Natural killer cell (primary cell): ENCODE measurements at regions not wholly inside any gene's neighbourhood (a gene's known extent, or its start where the extent isn't known, plus 50 kb on each side); places are given as distances from the start of the nearest gene placed in this dataset.

Experiments used
- ATAC-seq, 3 donors: fragments of 150-1000 bp in 2 of 3; fragments of 200-7000 bp in 1 of 3; cut with Tn5 transposase; 1 replicate in 1 of 3; 2 replicates in 2 of 3; pipeline ENCODE4 v1.10.0; 2021; ENCODE audit warnings: mild to moderate bottlenecking in 2 of 3, moderate library complexity in 2 of 3
- DNase-seq, 2 donors: peaks; one replicate each; pipeline versions ENCODE4 v3.0.0 to v3.0.0-alpha.2; 2013 to 2021; ENCODE audit warnings: mixed read lengths in 1 of 2
- H3K27ac ChIP-seq: one replicate; pipeline ENCODE4 v1.5.1; 2013; ENCODE audit warnings: mild to moderate bottlenecking, low read length
- H3K27me3 ChIP-seq: one replicate; pipeline ENCODE4 v1.6.1; 2013; ENCODE audit warnings: low read length; ENCODE audit not compliant: control insufficient read depth, insufficient read depth
- H3K36me3 ChIP-seq: one replicate; pipeline ENCODE4 v1.6.1; 2013; ENCODE audit warnings: low read length; ENCODE audit not compliant: control insufficient read depth, insufficient read depth
- H3K4me1 ChIP-seq: one replicate; pipeline ENCODE4 v1.6.1; 2013; ENCODE audit warnings: low read length; ENCODE audit not compliant: control insufficient read depth, insufficient read depth
- H3K4me3 ChIP-seq: one replicate; pipeline ENCODE4 v1.5.1; 2013; ENCODE audit warnings: low read length
- H3K9me3 ChIP-seq: one replicate; pipeline ENCODE4 v1.6.1; 2013; ENCODE audit warnings: low read length; ENCODE audit not compliant: control insufficient read depth, insufficient read depth
- H3K27ac Mint-ChIP-seq, 2 donors: one replicate each; pipeline ENCODE4 v1.8.0; 2022; ENCODE audit warnings: mild to moderate bottlenecking in 2 of 2, mixed read lengths in 2 of 2, moderate library complexity in 1 of 2
- H3K27me3 Mint-ChIP-seq, 2 donors: one replicate each; pipeline ENCODE4 v1.8.0; 2022; ENCODE audit warnings: low read depth in 2 of 2, mixed read lengths in 2 of 2
- H3K36me3 Mint-ChIP-seq: one replicate; pipeline ENCODE4 v1.8.0; 2022; ENCODE audit warnings: mixed read lengths
- H3K4me1 Mint-ChIP-seq, 2 donors: one replicate each; pipeline ENCODE4 v1.8.0; 2022; ENCODE audit warnings: mixed read lengths in 2 of 2
- H3K4me3 Mint-ChIP-seq: one replicate; pipeline ENCODE4 v1.8.0; 2022; ENCODE audit warnings: mild to moderate bottlenecking, moderate library complexity, mixed read lengths
- H3K9me3 Mint-ChIP-seq, 2 donors: one replicate each; pipeline ENCODE4 v1.8.0; 2022; ENCODE audit warnings: mixed read lengths in 2 of 2
- CTCF ChIP-seq: fragments of 200-600 bp; IDR thresholded peaks from one replicate; pipeline ENCODE4 v1.8.0; 2022; ENCODE audit warnings: antibody characterized with exemption
- WGBS: methylation state at CpG from one replicate; pipeline ENCODE4 v1.1.7; 2013; ENCODE audit warnings: missing lambda C conversion rate; ENCODE audit not compliant: insufficient coverage; 5-methylcytosine and 5-hydroxymethylcytosine counted together
- intact Hi-C: fragments of 100-400 bp; cut with micrococcal nuclease; formaldehyde crosslinking; loops from one replicate; pipeline ENCODE4 v1.14.2; 2022

GRCh38 chr10:90640756-90641155, 217.1 kb downstream of the HTR7 start:
- H3K4me3 Mint-ChIP-seq = no peak overlapping the region
- no peaks in the 10 kb centered on the region for H3K27me3 ChIP-seq
- no peaks in the 10 kb centered on the region for H3K36me3 Mint-ChIP-seq
- ATAC-seq (no peak), DNase-seq (no peak)
- intact Hi-C loops = no loop called here
- no peak overlapping the region for H3K27ac ChIP-seq
- H3K27me3 Mint-ChIP-seq = no peaks in the 10 kb centered on the region
- no peaks in the 10 kb centered on the region for H3K36me3 ChIP-seq
- H3K4me1 Mint-ChIP-seq = no peaks in the 10 kb centered on the region
- 100% methylated on average over 1 of the region's 2 CpGs for WGBS
- H3K9me3 Mint-ChIP-seq = peaks cover 3 to 6% of the 10 kb centered on the region in 2 donors
- H3K9me3 ChIP-seq = no peaks in the 10 kb centered on the region
- no peak overlapping the region for H3K4me3 ChIP-seq
- TF ChIP-seq CTCF = no peak
- H3K27ac Mint-ChIP-seq = no peak overlapping the region
- no peaks in the 10 kb centered on the region for H3K4me1 ChIP-seq

- H3K4me1 Mint-ChIP-seq = no peaks in the 10 kb centered on the region
- ATAC-seq (no peak), DNase-seq (no peak)
- no peak overlapping the region for H3K4me3 Mint-ChIP-seq
- WGBS = 91% methylated on average over 3 of the region's 4 CpGs
- H3K27me3 Mint-ChIP-seq = no peaks in the 10 kb centered on the region
- H3K36me3 Mint-ChIP-seq = no peaks in the 10 kb centered on the region
- H3K4me3 ChIP-seq = no peak overlapping the region
- no peak overlapping the region for H3K27ac Mint-ChIP-seq
- no peak for TF ChIP-seq CTCF
- no peaks in the 10 kb centered on the region for H3K4me1 ChIP-seq
- no peaks in the 10 kb centered on the region for H3K36me3 ChIP-seq
- intact Hi-C loops = no loop called here
- no peak overlapping the region for H3K27ac ChIP-seq
- H3K27me3 ChIP-seq = no peaks in the 10 kb centered on the region
- no peaks in the 10 kb centered on the region for H3K9me3 ChIP-seq
- H3K9me3 Mint-ChIP-seq = peaks cover 3 to 6% of the 10 kb centered on the region in 2 donors
Measured at GRCh38 chr10:90641731-90642130, 216.1 kb downstream of the HTR7 start.

- H3K9me3 ChIP-seq = no peaks in the 10 kb centered on the region
- no peak for DNase-seq
- no peak overlapping the region for H3K4me3 ChIP-seq
- no peaks in the 10 kb centered on the region for H3K27me3 ChIP-seq
- H3K4me1 ChIP-seq = no peaks in the 10 kb centered on the region
- H3K4me1 Mint-ChIP-seq = no peaks in the 10 kb centered on the region
- H3K27ac ChIP-seq = no peak overlapping the region
- intact Hi-C loops = no loop called here
- H3K9me3 Mint-ChIP-seq = peaks cover 3 to 6% of the 10 kb centered on the region in 2 donors
- H3K27me3 Mint-ChIP-seq = no peaks in the 10 kb centered on the region
- no peaks in the 10 kb centered on the region for H3K36me3 ChIP-seq
- no peak for TF ChIP-seq CTCF
- no peak overlapping the region for H3K27ac Mint-ChIP-seq
- H3K36me3 Mint-ChIP-seq = no peaks in the 10 kb centered on the region
- 67% methylated on average over 1 of the region's 3 CpGs for WGBS
- no peak overlapping the region for H3K4me3 Mint-ChIP-seq
- ATAC-seq = no peak
Measured at GRCh38 chr10:90642136-90642535, 215.7 kb downstream of the HTR7 start.

- H3K9me3 Mint-ChIP-seq = peaks cover 3 to 6% of the 10 kb centered on the region in 2 donors
Measured at GRCh38 chr10:90642650-90643049, 215.2 kb downstream of the HTR7 start.

More at GRCh38 chr10:90642650-90643049, 215.2 kb downstream of the HTR7 start:
- Histone ChIP-seq H3K4me3 (no peak overlapping the region), H3K4me1 (no peaks in the 10 kb centered on the region), H3K9me3 (no peaks in the 10 kb centered on the region), H3K27me3 (no peaks in the 10 kb centered on the region), H3K36me3 (no peaks in the 10 kb centered on the region), H3K27ac (no peak overlapping the region)
- ATAC-seq = no peak
- no peak for TF ChIP-seq CTCF
- H3K4me1 Mint-ChIP-seq = no peaks in the 10 kb centered on the region
- intact Hi-C loops = no loop called here
- no peak for DNase-seq
- H3K27ac Mint-ChIP-seq = no peak overlapping the region
- H3K27me3 Mint-ChIP-seq = no peaks in the 10 kb centered on the region
- H3K4me3 Mint-ChIP-seq = no peak overlapping the region
- 53% methylated on average over 3 of the region's 4 CpGs for WGBS
- H3K36me3 Mint-ChIP-seq = no peaks in the 10 kb centered on the region
